GM19328 (cell line): ENCODE measurements at regions not wholly inside any gene's neighbourhood (a gene's known extent, or its start where the extent isn't known, plus 50 kb on each side); places are given as distances from the start of the nearest gene placed in this dataset.
"Not testable (repeated sequence)": the region's sequence is repeated elsewhere in the genome, so short reads cannot be mapped to it uniquely, and the experiment has no call there.

Experiments used
- ATAC-seq: cut with Tn5 transposase; IDR thresholded peaks from one replicate; pipeline ENCODE4 v1.9.1; 2021; ENCODE audit warnings: mild to moderate bottlenecking, moderate library complexity; ENCODE audit not compliant: unreplicated experiment

DNA sequence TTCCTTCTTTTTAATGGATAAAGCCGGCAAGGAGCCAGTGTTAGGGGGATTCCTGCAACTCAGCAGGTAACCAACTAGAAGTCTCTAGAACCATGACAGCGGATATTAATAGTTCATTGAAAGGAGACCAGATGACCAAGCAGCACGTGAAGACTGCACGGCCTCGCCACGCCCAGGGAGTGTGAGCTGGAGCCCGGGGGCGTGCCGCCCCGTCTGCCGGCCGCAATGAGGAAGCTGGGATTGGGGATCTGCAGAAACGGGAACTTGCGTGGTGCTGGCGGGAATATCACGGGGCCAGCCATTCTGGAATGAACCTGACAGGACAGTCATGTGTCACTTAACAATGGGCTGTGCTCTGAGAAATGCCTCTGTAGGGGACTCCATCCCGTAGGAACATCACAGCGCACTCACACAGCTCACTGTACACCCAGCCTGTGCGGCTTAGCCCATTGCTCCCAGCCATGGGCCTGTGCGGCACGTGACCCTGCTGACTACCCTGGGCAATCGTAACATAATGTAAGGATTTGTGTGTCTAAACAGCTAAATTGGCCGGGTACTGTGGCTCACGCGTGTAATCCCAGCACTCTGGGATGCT, 4092.8 kb upstream of the TPTE start:
- not testable (repeated sequence) for ATAC-seq

- not testable (repeated sequence) for ATAC-seq
Measured at GRCh38 chr21:6429924-6430323, 4091.5 kb upstream of the TPTE start.

DNA sequence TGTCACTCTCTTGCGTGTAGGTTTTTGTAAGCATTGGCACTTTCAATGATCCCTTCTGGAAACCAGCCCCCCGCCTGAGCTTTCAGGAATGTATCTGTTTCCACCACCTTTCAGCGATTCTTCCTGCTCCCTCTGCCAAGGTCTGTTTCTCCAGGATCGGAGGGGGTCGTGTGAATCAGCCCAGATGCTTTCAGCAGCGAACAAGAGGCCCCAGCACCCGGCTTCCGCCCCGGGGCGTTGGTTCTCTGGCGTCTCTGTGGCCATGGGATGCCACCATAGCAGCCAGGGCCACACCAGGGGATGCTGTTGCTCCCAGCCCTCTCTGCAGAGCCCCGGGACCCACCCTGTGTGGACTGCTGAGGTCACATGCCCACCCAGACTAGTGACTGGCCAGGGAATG, 4088.2 kb upstream of the TPTE start:
- ATAC-seq: not testable (repeated sequence)

DNA sequence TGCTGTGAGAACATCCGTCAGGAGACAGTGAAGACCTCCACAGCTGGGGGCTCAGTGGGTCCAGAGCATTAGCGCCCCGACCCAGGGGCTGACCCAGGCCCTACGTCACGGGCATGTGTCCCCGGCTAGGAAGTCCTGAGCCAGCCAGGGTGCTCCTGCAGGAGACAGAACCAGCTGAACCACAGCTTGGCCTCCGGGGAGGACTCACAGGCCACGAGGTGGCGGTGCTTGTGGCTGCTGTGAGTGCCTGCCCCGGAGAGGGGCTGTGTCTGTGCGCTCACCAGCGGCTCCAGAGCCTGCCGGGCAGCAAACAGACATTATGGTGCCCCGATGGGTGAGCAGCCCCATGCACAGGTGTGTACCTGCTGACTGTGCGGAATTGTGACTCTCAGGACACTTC, 4085.2 kb upstream of the TPTE start:
- not testable (repeated sequence) for ATAC-seq

DNA sequence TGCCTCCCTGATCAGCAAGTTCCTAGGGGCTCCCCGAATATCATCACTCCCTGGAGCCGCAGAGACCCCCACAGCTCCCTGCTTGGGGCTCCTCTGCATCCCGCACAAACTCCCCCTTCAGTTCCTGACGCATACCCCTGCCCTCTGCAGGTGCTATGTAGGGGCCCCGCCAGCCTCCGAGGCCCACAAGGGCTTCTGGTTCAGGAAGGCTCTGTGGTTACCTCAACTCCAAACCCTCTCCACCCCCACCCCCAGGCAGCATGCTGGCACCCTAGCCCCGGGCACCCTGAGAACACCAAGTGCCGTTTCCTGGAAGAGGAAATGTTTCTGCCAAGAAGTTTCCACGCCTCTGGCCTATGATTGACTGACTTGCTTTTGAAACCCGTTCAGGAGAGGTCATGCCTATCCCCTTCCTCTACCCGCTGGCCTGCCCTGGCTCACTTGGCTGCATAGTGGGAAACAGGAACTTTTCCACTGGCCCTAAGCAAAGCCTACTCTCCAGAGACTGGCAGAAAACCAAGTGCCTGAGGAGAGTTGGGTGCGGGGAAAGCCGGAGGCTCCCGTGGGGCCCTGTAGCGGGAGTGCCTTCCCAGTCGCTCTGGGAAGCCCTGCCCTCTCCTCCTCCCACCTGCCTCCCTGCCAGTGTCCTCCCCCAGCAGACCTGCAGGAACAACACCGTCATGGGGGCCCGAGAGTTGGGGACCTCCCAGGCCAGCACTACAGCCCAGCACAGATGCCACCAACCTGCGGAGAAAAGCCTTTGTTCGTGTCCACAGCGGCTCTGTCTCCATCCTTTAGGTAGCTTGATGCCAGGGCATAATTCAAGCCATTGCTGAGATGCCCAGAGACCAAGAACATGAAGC, 4084.2 kb upstream of the TPTE start:
- not testable (repeated sequence) for ATAC-seq

DNA sequence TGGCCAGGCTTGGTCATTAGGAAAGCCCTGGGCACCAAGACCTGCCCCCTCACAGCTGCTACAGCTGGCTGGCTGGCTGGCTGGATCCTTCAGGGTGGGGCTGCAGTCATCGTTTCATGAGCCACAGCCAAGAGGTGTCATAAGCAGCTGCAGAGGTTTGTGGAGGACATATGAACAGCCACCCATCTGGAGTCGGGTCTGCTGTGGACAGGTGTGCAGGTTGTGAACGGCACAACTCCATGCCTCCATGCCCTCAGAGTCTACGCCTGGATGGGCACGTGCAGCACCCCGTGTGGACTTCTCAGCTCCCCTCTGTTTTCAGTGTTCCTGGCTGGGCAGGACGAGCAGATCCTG, 4083.6 kb upstream of the TPTE start:
- not testable (repeated sequence) for ATAC-seq

GRCh38 chr21:6439058-6439457, 4082.3 kb upstream of the TPTE start:
- not testable (repeated sequence) for ATAC-seq

DNA sequence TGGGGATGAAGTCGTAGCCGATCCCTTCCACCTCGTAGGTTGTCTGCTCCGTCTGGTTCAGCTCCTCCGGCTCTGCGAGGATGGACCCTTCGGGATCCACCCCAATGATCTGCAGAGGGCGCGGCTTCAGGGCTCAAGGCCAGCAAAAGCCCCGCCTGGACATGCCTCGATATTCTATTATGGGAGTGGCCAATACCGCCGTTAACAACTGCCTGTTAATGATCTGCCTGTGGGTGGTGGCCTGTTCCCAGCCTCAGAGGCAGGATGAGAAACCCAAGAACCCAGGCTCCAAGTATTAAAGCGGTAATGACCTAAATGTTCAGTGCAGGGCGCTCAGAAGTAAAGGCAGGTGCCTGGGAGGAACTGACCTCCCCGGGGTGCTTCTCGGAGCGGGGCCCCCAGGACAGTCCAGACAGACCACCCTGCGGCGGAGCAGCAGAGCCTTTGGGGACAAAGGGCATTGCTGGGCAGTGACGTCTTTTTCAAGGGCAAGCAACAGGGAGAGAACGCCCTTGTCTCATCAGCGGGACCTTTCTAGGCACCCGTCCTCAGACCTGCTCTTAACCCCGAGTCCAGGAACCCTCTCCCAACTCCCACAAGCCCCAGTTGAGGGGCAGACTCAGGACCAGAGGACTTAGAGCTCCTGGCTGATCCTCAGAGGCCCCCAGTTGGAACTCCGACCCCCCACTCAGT, 4066.6 kb upstream of the TPTE start:
- ATAC-seq: not testable (repeated sequence)

DNA sequence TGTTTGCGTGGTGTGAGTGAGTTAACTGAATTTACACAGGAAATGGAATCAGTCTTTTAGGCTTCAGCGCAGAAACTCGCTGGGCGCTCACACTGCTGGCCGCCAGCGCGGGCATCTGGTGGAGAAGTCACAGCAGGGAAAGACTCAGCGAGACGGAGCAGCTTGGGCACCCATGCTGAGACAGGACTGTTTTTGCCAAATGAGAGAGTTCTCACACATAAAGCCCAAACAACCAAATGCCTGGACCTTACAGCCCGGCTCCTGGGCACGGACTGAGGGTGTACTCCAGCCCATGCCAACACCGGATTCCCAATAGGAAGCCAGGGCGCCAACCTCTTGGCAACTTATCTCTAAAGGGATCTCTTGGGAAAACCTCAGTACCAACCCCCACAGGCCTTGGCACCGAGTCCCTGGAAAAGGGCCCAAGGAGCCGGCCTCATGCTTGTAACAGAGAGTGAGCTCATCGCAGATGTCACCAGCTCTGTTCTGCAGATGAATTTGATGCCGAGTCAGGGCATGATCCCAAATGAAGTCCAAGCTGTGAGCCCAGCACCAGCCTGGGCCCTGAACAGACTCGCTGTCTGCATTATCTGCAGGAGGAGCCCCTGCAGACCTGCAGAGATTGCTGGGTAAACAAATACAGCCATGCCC, 4065.2 kb upstream of the TPTE start:
- not testable (repeated sequence) for ATAC-seq

- ATAC-seq: not testable (repeated sequence)
Measured at GRCh38 chr21:6459761-6460160, 4061.6 kb upstream of the TPTE start.

DNA sequence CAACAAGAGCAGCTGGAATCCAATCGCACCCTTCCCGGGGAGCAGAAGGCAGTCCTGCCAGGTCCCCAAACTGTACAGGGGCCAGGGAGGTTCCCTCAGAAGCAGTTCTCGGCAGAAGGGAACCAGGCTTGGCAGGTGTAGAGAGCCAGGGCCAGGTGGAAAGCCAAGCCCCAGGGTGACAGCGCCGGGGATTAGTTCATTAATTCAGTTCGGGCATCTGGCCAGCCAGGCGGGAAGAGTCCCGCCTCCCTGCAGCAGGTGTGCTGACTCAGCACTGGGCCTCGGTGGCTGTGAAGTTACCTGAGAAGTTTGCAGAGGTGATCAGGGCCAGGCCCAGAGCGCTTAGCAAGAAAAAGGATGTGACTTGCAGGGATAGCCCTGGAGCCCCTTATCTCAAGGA, 4060.0 kb upstream of the TPTE start:
- ATAC-seq: not testable (repeated sequence)

- not testable (repeated sequence) for ATAC-seq
Measured at GRCh38 chr21:6464419-6464818, 4057.0 kb upstream of the TPTE start.

DNA sequence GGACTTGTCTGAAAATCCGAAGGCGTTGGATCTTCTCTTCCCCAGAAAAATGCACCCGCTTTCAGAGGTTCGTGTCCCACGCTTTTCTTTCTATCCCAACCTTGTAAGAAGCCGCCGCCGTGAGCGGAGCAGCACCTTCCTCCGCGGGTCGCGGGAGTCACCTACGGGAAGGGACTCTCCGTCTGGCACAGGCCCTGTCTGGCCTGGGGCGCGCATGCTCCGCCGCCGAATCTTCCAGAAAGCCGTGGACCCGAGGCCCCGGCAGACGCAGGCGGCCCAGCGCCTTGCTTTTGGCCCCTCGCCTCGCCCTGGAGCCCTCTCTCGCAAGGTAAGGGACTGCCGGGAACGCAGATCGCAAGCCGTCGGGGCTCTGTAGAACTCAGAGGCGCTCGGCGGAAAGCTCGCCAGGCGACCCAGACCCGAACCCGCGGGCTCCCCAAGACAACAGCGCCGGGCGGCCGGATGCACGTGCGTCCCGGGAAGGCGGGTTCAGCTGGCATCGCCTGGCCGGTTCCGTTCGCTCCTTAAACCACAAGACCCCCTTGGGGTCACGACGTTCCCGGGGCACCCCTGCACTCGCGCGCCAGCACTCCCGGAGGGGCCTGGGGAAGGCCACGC, 4055.2 kb upstream of the TPTE start:
- ATAC-seq: not testable (repeated sequence)

GRCh38 chr21:6466707-6467106, 4054.7 kb upstream of the TPTE start:
- ATAC-seq: not testable (repeated sequence)

DNA sequence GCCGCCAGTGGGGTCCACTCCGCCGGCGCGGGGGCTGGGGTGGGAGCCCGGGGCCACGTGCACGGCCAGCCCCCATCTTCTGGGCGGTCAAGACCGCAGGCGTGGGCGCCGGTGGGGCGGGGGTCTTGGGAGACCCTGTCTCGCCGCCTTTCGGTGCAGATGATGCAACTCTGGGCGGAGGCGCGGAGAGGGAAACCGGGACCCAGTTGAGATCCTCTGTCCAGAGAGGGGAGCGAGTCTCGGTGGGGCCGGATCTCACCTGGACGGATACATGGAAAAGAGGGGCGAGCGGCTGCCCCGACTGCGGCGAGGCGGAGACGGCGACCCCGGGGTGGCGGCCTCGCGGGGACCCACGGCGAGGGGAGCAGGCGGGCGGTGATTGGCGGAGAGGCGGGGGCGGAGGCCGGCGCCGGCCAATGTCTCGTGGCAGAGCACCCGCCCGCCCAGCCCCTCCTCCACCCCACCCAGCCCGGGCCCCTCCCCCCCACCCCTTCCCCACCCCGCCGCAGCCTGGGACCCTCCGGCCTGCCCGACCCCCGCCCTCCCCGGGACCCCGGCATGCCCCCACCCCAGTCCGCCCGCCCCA, 4054.1 kb upstream of the TPTE start:
- not testable (repeated sequence) for ATAC-seq

DNA sequence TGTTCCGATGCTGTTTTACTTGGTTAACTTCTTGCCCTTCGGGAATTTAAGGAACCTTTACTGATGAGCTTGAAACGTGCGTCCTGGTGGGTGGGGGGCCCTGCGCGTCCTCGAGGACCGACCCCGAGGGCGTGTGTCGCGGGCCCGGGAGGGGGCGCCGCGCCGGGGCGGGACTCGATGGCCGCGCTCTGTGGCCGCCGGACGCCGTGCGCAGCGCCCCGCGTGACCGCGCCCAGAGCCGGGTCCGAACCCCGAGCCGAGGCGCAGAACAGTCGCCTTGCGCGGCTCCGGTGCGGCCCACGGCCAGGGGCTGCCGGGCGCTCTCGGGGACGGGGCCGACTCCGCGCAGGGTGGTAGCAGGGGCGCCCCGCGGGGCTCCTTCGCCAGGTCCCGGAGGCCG, 4053.5 kb upstream of the TPTE start:
- ATAC-seq: not testable (repeated sequence)

GRCh38 chr21:6468331-6468860, 4053.0 kb upstream of the TPTE start:
- not testable (repeated sequence) for ATAC-seq

GRCh38 chr21:6474250-6474968, 4047.0 kb upstream of the TPTE start:
- not testable (repeated sequence) for ATAC-seq

- not testable (repeated sequence) for ATAC-seq
Measured at GRCh38 chr21:6481116-6481515, 4040.3 kb upstream of the TPTE start.
